Embryonic facial prominence (tissue), 1 donor: ENCODE measurements at regions not wholly inside any gene's neighbourhood (a gene's known extent, or its start where the extent isn't known, plus 50 kb on each side); places are given as distances from the start of the nearest gene placed in this dataset.

Source experiments
- DNase-seq: peaks from one replicate; pipeline ENCODE4 v3.0.0-alpha.2; 2016; ENCODE audit errors: extremely low spot score

DNA sequence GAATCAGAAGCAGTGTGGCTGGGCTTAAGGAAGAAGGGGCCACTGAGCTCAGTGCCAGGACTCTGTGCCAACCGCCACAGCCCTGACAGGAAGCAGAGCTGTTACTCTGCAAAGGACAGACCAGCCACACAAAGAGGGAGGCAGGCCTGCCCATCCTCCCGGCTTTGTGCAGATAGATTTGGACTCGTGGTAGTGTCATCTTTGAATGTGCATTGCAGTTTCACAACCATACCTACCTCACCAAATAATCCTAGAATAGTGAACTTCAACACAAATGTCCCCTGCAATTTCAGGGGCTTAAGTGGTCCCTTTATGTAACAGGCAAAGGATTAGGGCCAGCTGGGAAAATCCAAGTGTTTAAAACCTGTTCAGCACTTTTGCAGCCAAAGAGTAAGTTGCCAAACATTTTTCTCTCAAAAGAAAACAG lies 55.1 kb upstream of the CLDN10 start:
- DNase-seq, result no peak

DNA sequence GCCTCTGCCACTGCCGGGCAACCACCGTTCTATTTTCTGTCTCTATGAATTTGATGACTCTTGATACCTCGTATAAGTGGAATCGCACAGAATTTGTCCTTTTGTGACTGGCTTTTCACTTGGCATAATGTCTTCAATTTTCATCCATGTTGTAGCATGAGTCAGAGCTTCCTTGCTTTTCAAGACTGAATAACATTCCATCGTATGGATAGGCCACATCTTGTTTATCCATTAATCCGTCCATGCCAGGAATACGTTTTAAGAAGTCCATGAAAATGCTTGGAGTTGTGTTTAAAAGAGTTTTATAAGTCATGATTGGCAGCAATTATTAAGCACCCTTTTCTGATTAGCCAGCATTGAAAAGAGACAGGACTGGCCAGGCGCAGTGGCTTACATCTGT lies 53.6 kb upstream of the CLDN10 start:
- no peak for DNase-seq

DNA sequence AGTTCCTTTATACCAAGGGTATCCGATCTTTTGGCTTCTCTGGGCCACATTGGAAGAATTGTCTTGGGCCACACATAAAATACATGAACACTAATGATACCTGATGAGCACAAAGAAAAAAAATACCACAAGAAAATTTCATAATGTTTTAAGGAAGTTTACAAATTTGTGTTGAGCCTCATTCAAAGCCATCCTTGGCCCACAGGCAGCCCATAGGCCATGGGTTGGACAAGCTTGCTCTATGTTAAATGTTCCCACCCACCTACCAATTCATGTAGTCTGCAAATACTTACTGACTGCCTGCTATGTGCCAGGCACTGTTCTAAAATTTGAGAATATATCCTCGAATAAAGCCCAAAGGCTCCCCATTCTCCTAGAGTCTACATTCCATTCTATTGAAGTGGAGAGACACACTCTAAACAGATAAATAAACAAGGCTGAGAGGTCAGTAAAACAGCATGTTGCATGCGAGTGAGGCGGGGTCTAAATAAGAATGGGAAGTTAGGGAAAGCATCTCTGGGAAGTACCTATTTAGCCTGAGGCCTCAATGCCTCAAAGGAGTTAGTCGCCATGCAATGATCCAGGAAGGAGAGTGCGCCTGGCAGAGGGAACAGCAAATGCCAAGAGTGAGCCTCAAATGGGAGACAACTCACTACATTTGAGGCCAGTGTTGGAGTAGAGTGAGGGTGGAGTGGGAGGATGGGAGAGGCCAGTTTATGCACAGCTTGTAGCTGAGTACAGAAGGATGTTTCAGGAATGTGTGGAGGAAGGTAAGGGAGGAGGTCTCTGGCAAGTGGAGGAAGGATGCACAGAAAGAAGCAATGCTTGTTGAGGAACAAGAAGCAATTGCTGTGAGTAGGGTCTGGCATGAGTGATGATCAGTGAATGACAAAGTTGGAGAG lies 52.5 kb upstream of the CLDN10 start:
- no peak for DNase-seq

DNA sequence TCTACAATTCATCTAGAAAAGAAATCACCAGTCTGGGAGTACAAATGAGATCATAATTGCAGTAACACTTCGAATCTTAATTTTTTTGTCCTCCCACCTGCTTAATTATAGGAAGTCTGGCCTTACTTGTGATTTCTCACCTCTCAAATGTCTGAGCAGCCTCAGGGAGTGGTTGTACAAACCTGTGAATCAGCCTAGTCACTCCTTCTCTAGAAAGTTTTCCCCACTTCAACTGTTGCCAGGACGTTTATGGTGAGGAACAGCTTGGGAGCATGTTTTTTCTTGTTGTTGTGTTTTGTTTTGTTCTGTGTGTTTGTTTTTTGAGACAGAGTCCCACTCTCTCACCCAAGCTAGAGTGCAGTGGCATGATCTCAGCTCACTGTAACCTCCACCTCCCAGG lies 50.3 kb upstream of the CLDN10 start:
- DNase-seq, result no peak
